Large intestine (tissue), 3 donors: ENCODE measurements at regions not wholly inside any gene's neighbourhood (a gene's known extent, or its start where the extent isn't known, plus 50 kb on each side); places are given as distances from the start of the nearest gene placed in this dataset.
A peak's percentile ranks its signal among the peaks of the same experiment; 100 is the strongest.

Experiments
- DNase-seq, 2 donors: peaks; one replicate each; pipeline versions ENCODE4 v3.0.0 to v3.0.0-alpha.2; 2013
- H3K27ac ChIP-seq: one replicate; pipeline ENCODE4 v1.5.1; 2013; ENCODE audit warnings: low read length
- H3K27me3 ChIP-seq: 2 replicates; pipeline ENCODE4 v1.6.1; 2013; ENCODE audit warnings: low read length; ENCODE audit not compliant: control insufficient read depth, insufficient read depth
- H3K36me3 ChIP-seq: 2 replicates; pipeline ENCODE4 v1.6.1; 2013; ENCODE audit warnings: low read length; ENCODE audit not compliant: control insufficient read depth, insufficient read depth
- H3K4me1 ChIP-seq: one replicate; pipeline ENCODE4 v1.6.1; 2013; ENCODE audit warnings: low read length; ENCODE audit not compliant: control insufficient read depth, insufficient read depth
- H3K4me3 ChIP-seq: one replicate; pipeline ENCODE4 v1.5.1; 2013; ENCODE audit warnings: low read length
- H3K9me3 ChIP-seq: one replicate; pipeline ENCODE4 v1.6.1; 2013; ENCODE audit warnings: mild to moderate bottlenecking, low read depth, low read length, moderate library complexity; ENCODE audit not compliant: control insufficient read depth
- WGBS: methylation state at CpG from one replicate; pipeline ENCODE4 v1.1.5; 2013; ENCODE audit warnings: low lambda C conversion rate; ENCODE audit not compliant: insufficient coverage; 5-methylcytosine and 5-hydroxymethylcytosine counted together

DNA sequence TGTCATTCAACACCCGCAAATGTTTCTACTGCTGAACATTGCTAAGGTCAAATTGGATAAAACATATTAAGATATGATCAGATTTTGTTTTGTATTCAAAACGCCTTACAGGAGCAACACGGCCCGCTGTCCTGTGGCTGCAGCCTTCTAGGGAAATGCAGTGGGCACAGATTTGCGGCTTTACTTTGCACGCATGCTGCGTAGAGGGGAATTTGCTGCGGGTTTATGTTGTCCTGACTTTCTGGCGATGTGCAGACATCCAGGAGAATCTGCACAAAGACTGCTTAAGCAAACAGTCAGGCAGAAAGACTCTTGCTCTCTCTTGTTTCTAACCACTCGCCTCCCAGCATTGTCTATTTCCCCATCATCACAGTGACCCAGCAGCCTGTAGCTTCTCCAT lies 88.3 kb downstream of the LRRC30 start:
- no peaks in the 10 kb centered on the region for H3K36me3 ChIP-seq
- DNase-seq, result no peak
- no peaks in the 10 kb centered on the region for H3K9me3 ChIP-seq
- H3K27ac ChIP-seq, result no peak overlapping the region
- WGBS, result 50% methylated on average over 1 of the region's 10 CpGs
- no peaks in the 10 kb centered on the region for H3K27me3 ChIP-seq
- H3K4me1 ChIP-seq, result no peaks in the 10 kb centered on the region
- H3K4me3 ChIP-seq, result no peak overlapping the region

DNA sequence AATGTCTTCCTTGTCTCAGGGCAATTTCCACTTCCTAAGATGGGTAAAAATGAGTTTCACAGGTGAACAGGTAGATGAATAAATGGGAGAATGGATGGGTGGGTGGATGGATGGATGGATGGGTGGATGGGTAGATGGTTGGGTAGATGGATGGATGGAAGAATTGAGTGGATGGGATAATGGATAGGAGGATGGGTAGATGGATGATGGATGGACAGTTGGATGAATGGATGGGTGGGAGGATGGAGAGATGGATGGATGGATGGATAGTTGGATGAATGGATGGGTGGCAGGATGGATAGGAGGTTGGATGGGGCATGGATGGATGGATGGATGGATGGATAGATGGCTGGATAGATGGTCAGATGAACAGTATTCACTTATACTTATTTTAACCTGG lies 90.9 kb downstream of the LRRC30 start:
- Histone ChIP-seq H3K27me3 (no peaks in the 10 kb centered on the region), H3K27ac (no peak overlapping the region), H3K4me1 (no peaks in the 10 kb centered on the region), H3K4me3 (no peak overlapping the region), H3K9me3 (no peaks in the 10 kb centered on the region), H3K36me3 (no peaks in the 10 kb centered on the region)
- no peak for DNase-seq

DNA sequence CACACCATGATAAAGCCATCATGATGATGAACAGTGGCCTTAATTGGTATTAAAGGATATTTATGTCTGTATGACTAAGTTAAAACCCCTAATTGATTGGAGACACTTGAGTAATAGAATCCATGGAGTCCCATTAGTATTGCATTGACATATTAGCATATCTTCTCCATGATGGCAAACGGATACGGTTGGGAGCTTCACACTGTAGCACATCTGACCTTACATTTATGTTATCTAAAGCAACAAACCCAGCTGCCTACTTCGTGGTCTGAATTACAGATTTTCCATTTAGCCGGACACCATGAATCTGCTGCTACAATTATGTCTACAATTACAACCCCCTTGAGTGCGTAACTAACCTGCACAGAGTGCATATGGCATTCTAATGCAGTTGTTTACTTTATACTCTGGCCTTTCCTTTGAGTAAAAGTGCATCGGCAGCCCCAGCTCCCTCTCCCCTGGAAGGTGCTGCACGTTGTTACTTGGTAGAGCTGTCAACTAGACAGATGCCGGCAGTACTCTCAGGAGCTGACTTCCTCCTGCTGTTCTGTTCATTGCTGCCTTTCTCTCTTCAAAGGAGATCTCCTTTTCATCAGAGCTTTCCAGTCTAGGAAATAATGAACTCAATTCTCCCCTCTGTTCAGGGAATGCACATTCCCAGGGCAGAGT lies 92.1 kb downstream of the LRRC30 start:
- Histone ChIP-seq H3K27me3 (no peaks in the 10 kb centered on the region), H3K4me1 (no peaks in the 10 kb centered on the region), H3K36me3 (no peaks in the 10 kb centered on the region), H3K27ac (no peak overlapping the region), H3K4me3 (no peak overlapping the region), H3K9me3 (no peaks in the 10 kb centered on the region)
- no peak for DNase-seq
- 43% methylated on average over 2 of the region's 8 CpGs for WGBS

DNA sequence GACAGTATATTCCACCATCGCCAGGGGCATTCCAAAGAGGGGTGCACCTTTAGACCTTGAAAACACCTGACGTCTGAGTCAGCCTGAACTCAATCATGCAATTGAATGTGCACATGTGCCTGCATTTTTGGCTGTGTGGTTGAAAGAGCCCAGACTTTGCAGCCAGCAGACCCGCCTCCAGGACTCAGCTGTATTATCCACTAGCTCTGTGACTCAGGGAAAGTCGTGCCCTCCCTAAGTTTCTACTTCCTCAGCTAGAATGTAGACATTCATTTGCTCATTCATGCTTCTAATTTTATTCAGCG lies 94.2 kb downstream of the LRRC30 start:
- WGBS, result 100% methylated on average over 1 of the region's 5 CpGs
- Histone ChIP-seq H3K36me3 (no peaks in the 10 kb centered on the region), H3K4me3 (no peak overlapping the region), H3K27me3 (no peaks in the 10 kb centered on the region), H3K27ac (no peak overlapping the region), H3K4me1 (no peaks in the 10 kb centered on the region), H3K9me3 (no peaks in the 10 kb centered on the region)
- DNase-seq, result no peak

DNA sequence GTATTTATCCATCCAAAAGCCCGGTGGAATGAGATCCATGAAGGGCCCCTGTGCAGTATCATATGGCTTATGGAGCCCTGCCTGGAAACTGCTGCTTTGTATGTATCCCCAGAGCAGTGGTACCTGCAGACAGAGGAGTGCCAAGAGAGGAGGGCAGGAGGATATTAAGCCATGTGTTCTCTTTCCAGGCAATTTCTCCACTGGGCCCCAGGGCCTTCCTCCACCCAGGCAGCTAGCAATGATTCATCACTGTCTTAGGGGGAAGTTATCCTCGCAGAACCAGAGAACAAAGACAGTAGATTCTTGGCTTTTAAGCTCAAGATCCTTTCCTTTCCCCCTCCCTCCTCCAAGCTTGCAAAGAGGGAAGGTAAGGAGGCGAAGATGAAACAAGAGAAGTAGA lies 98.1 kb downstream of the LRRC30 start:
- H3K36me3 ChIP-seq, result no peaks in the 10 kb centered on the region
- H3K9me3 ChIP-seq, result no peaks in the 10 kb centered on the region
- H3K4me3 ChIP-seq, result no peak overlapping the region
- no peaks in the 10 kb centered on the region for H3K27me3 ChIP-seq
- H3K4me1 ChIP-seq, result no peaks in the 10 kb centered on the region
- H3K27ac ChIP-seq, result no peak overlapping the region
- no CpG with 5 or more reads among the region's 3 CpGs for WGBS
- no peak for DNase-seq

DNA sequence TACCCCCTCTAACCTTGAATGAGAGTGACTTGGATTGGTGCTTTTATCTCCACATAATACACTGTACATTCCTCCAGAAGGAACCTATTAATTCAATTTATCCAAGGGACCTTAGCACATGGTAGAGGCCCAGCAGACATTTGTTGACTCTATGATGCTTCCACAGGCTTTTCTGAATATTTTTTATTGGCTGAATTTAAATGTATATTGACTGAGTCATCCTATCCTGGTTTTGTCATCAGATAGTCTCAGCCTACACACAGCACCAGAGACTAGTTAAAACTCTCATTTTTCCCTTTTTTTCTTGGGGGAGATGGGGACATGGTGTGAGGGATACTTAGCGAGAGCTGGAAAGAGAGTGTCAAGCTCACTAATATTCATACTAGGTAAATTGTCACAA lies 101.6 kb downstream of the LRRC30 start:
- no peak overlapping the region for H3K4me3 ChIP-seq
- no peaks in the 10 kb centered on the region for H3K27me3 ChIP-seq
- no CpG with 5 or more reads among the region's 1 CpG for WGBS

DNA sequence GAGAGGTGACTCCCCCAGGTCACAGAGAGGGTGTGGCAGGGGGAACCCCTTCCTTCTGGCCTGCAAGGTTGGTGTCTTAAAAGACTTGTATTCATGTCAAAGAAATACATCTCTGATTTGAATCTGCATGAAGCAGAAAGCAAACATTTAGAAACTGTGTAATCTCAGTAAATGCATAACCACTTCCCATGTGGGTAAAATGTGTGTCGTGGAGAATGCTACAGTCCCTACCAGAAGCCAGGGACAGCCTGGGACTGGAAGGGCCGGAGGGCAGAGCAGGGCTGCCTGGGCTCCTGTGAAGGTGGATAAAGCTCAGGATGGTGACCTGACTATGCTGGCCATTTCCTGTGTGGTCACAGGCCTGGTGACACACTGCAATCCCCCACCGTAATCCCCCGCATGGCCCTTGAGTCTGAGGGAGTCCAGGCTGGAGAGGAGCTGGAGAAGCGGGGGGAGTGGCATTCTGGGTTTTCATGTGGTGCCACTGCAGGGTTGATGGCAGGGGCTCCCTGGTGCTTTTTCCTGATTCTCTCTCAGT lies 102.2 kb downstream of the LRRC30 start:
- no CpG with 5 or more reads among the region's 5 CpGs for WGBS
- no peak for DNase-seq
- H3K36me3 ChIP-seq, result no peaks in the 10 kb centered on the region

More for the DNA sequence above, 101.6 kb downstream of the LRRC30 start:
- H3K4me1 ChIP-seq, result no peaks in the 10 kb centered on the region
- no peaks in the 10 kb centered on the region for H3K36me3 ChIP-seq
- no peak for DNase-seq
- no peaks in the 10 kb centered on the region for H3K9me3 ChIP-seq
- no peak overlapping the region for H3K27ac ChIP-seq

DNA sequence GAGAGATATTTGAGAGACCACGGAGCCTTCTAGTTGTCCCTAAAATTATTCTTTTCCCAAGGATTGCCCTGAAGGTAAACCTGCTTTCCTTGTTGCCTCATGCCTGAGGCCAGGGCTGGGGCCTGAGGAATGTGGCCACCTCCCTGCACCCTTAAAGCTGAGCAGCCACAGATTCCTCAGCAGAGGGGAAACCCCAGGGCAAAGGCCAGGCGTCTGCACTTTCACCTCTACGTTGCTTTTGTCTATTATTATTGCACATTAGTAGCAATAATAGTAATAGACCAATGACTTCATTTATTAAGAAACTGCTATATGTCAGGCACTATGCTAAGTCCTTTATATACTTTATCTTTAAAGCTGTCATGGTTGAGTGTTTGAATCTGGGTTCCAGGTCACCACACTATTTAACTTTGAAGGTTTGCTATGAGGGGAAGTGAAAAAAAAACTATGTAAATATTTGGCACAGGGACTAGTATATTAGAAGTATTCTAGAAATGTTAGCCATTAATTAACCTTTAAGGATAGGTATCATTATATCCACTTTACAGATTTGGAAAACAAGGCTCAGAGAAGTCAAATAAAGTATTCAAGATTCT lies 104.2 kb downstream of the LRRC30 start:
- Histone ChIP-seq H3K9me3 (no peaks in the 10 kb centered on the region), H3K27ac (no peak overlapping the region), H3K36me3 (no peaks in the 10 kb centered on the region), H3K4me1 (no peaks in the 10 kb centered on the region), H3K4me3 (no peak overlapping the region), H3K27me3 (no peaks in the 10 kb centered on the region)
- DNase-seq, result peak; percentile 36 to 67
- WGBS, result 0% methylated on average over 1 of the region's 3 CpGs

More for the DNA sequence above, 102.2 kb downstream of the LRRC30 start:
- H3K4me1 ChIP-seq, result no peaks in the 10 kb centered on the region
- no peaks in the 10 kb centered on the region for H3K9me3 ChIP-seq
- no peak overlapping the region for H3K4me3 ChIP-seq
- H3K27ac ChIP-seq, result no peak overlapping the region
- no peaks in the 10 kb centered on the region for H3K27me3 ChIP-seq

DNA sequence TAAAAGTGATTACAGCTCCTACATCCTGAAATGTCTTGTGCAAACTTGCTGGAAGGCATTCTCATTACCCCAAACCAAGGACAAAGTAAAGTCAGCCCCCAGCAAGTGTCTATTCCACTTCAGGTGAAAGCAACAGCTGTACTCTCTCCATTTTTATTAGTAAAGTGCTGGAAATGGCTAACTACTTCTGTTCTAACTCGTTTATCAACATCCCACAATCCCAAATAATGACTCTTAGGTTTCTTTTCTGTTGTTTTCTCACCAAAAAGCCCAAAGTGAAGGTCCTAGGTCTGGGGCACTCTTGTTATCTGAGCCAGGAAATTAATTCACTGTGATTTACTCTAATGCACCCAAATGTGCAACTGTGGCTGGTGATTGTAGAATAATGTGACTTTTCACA lies 105.7 kb downstream of the LRRC30 start:
- Histone ChIP-seq H3K27ac (no peak overlapping the region), H3K36me3 (no peaks in the 10 kb centered on the region), H3K4me3 (no peak overlapping the region), H3K9me3 (no peaks in the 10 kb centered on the region), H3K4me1 (no peaks in the 10 kb centered on the region), H3K27me3 (no peaks in the 10 kb centered on the region)
- 20% methylated on average over 1 of the region's 1 CpG for WGBS
- no peak for DNase-seq

DNA sequence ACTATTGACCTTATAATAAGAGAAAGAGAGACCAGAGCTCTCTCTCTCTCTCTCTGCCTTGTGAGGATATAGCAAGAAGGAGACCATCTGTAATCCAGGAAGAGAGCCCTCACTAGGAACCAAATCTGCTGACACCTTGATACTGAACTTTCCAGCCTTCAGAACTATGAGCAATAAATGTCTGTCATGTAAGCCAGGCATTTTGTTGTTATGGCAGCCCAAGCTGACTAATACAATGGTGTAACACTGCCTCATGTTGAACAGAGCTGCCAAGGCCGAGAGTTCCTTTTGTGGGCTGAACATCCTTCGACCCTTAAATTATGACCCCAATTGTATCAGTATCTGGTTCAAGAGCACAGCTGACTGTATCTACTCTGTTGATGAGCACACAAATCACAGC lies 108.0 kb downstream of the LRRC30 start:
- Histone ChIP-seq H3K4me1 (no peaks in the 10 kb centered on the region), H3K36me3 (no peaks in the 10 kb centered on the region), H3K9me3 (no peaks in the 10 kb centered on the region), H3K27ac (no peak overlapping the region), H3K27me3 (no peaks in the 10 kb centered on the region), H3K4me3 (no peak overlapping the region)
- no peak for DNase-seq
- WGBS, result no CpG with 5 or more reads among the region's 2 CpGs
